Stimulated activated CD4-positive, alpha-beta T cell treated with anti-CD3 and anti-CD28 coated beads, Interleukin-15, amount 100 ng/mL, for 24 hours (primary cell): ENCODE measurements at regions not wholly inside any gene's neighbourhood (a gene's known extent, or its start where the extent isn't known, plus 50 kb on each side); places are given as distances from the start of the nearest gene placed in this dataset.
"Not testable (repeated sequence)": the region's sequence is repeated elsewhere in the genome, so short reads cannot be mapped to it uniquely, and the experiment has no call there.

Experiments used
- DNase-seq: peaks from one replicate; pipeline ENCODE4 v3.0.0-alpha.2; 2020

GRCh38 chr2:84212611-84213314, 246.3 kb downstream of the SUCLG1 start:
- DNase-seq = no peak

- DNase-seq = no peak
Measured at GRCh38 chr2:84209941-84210340, 249.1 kb downstream of the SUCLG1 start.

GRCh38 chr2:84204995-84205394, 254.1 kb downstream of the SUCLG1 start:
- DNase-seq = no peak

- no peak for DNase-seq
Measured at GRCh38 chr2:84202166-84202565, 256.9 kb downstream of the SUCLG1 start.

- DNase-seq = no peak
Measured at GRCh38 chr2:84201158-84201557, 257.9 kb downstream of the SUCLG1 start.

GRCh38 chr2:84197901-84198300, 261.2 kb downstream of the SUCLG1 start:
- DNase-seq = peak; percentile 2

GRCh38 chr2:84194949-84195644, 264.0 kb downstream of the SUCLG1 start:
- DNase-seq = no peak

- no peak for DNase-seq
Measured at GRCh38 chr2:84194181-84194580, 264.9 kb downstream of the SUCLG1 start.

GRCh38 chr2:84187258-84187657, 271.8 kb downstream of the SUCLG1 start:
- DNase-seq = no peak

- DNase-seq = no peak
Measured at GRCh38 chr2:84181927-84182326, 277.2 kb downstream of the SUCLG1 start.

- DNase-seq = no peak
Measured at GRCh38 chr2:84177733-84178132, 281.3 kb downstream of the SUCLG1 start.

GRCh38 chr2:84175970-84176369, 283.1 kb downstream of the SUCLG1 start:
- DNase-seq = no peak

GRCh38 chr2:84175340-84175739, 283.7 kb downstream of the SUCLG1 start:
- no peak for DNase-seq

GRCh38 chr2:84173041-84173440, 286.0 kb downstream of the SUCLG1 start:
- DNase-seq = no peak

- no peak for DNase-seq
Measured at GRCh38 chr2:84170979-84171378, 288.1 kb downstream of the SUCLG1 start.

- DNase-seq = no peak
Measured at GRCh38 chr2:84169871-84170270, 289.2 kb downstream of the SUCLG1 start.

- DNase-seq = not testable (repeated sequence)
Measured at GRCh38 chr2:84168552-84168951, 290.5 kb downstream of the SUCLG1 start.

- no peak for DNase-seq
Measured at GRCh38 chr2:84165256-84165655, 293.8 kb downstream of the SUCLG1 start.

- no peak for DNase-seq
Measured at GRCh38 chr2:84160453-84160852, 298.6 kb downstream of the SUCLG1 start.

GRCh38 chr2:84158605-84159004, 300.5 kb downstream of the SUCLG1 start:
- no peak for DNase-seq

- no peak for DNase-seq
Measured at GRCh38 chr2:84152462-84152861, 306.6 kb downstream of the SUCLG1 start.

- DNase-seq = no peak
Measured at GRCh38 chr2:84144345-84144744, 314.7 kb downstream of the SUCLG1 start.

GRCh38 chr2:84137034-84137433, 322.0 kb downstream of the SUCLG1 start:
- no peak for DNase-seq

GRCh38 chr2:84132370-84132769, 326.7 kb downstream of the SUCLG1 start:
- DNase-seq = no peak
